OCI-LY1 (cell line): ENCODE measurements at regions not wholly inside any gene's neighbourhood (a gene's known extent, or its start where the extent isn't known, plus 50 kb on each side); places are given as distances from the start of the nearest gene placed in this dataset.

Source experiments
- EZH2 ChIP-seq: fragments of 200-600 bp; sonication (generic), shearing (Covaris generic); IDR thresholded peaks from 2 replicates; pipeline ENCODE4 v1.8.0; 2017; ENCODE audit warnings: borderline replicate concordance, mixed run types, mild to moderate bottlenecking, antibody characterized with exemption, low read length, moderate library complexity, mixed read lengths
- TF ChIP-seq, protein P1 (sequence below): fragments of 200-600 bp; sonication (generic), shearing (Covaris generic); IDR thresholded peaks from 2 replicates; pipeline ENCODE4 v1.5.1; 2017; ENCODE audit warnings: mild to moderate bottlenecking, antibody characterized with exemption, low read length, moderate library complexity, mixed read lengths

DNA sequence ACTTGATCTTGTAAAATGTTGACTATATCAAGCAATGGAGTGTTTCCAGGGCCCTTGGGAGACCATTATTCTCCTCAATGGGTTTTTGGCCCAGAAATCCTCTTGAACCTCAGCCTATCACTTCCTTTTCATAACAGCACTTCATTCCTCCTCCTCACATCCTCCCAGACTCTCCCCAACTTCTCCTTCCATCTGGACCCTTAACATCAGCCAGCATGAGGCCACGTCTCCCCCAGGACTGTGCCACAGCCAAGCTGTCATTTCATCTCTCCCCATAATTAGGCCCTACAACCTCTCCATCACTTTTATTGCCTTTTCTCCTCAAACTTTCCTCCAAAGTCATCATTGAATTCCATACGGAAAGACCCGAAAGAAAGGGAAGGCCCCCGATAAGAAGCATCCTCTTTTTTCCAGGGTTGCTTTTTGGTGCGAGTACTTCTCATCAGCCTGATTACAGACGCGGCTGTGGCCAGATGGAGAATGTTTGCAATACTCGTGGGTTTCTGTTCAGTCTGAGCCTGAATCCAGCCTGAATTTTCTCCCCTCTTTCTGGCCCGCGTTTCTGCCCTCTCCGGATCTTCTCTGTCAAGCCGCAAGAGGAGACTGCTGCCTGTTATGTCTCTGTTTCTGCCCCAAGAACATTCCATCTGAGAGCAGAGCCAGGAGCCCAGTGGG lies 52.7 kb upstream of the SLC25A33 start:
- TF ChIP-seq, protein P1, sequence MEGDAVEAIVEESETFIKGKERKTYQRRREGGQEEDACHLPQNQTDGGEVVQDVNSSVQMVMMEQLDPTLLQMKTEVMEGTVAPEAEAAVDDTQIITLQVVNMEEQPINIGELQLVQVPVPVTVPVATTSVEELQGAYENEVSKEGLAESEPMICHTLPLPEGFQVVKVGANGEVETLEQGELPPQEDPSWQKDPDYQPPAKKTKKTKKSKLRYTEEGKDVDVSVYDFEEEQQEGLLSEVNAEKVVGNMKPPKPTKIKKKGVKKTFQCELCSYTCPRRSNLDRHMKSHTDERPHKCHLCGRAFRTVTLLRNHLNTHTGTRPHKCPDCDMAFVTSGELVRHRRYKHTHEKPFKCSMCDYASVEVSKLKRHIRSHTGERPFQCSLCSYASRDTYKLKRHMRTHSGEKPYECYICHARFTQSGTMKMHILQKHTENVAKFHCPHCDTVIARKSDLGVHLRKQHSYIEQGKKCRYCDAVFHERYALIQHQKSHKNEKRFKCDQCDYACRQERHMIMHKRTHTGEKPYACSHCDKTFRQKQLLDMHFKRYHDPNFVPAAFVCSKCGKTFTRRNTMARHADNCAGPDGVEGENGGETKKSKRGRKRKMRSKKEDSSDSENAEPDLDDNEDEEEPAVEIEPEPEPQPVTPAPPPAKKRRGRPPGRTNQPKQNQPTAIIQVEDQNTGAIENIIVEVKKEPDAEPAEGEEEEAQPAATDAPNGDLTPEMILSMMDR = no peak
- no peak for TF ChIP-seq EZH2
